ENCODE measurements at regions not wholly inside any gene's neighbourhood (a gene's known extent, or its start where the extent isn't known, plus 50 kb on each side); places are given as distances from the start of the nearest gene placed in this dataset.

GRCh38 chr2:12821656-12822055 lies 104.9 kb downstream of the TRIB2 start:
- peaks cover 0 to 2% (median 0%) of the 10 kb centered on the region in 3 donors for H3K4me1 ChIP-seq (ENCODE audit: control insufficient read depth in 3 of 3, insufficient read depth in 2 of 3, low read depth in 1 of 3, low read length in 2 of 3)
- 75 to 86% (median 80%) methylated on average over 1 of the region's 1 CpG for WGBS, 3 donors
- H3K27me3 ChIP-seq (ENCODE audit: control insufficient read depth in 3 of 3, insufficient read depth in 3 of 3, low read length in 3 of 3): no peaks in the 10 kb centered on the region
- H3K27ac ChIP-seq (ENCODE audit: low read depth in 1 of 3, low read length in 2 of 3): no peak overlapping the region
- H3K9me3 ChIP-seq (ENCODE audit: control insufficient read depth in 2 of 2, insufficient read depth in 1 of 2, low read depth in 1 of 2, low read length in 1 of 2): no peaks in the 10 kb centered on the region
- no peak overlapping the region for H3K4me3 ChIP-seq (ENCODE audit: low read depth in 1 of 3, low read length in 3 of 3)
- H3K36me3 ChIP-seq (ENCODE audit: control insufficient read depth in 3 of 3, insufficient read depth in 2 of 3, low read depth in 1 of 3, low read length in 3 of 3): no peaks in the 10 kb centered on the region
- FAIRE-seq (no peak), DNase-seq (no peak)

GRCh38 chr2:12824351-12824777 lies 107.6 kb downstream of the TRIB2 start:
- Histone ChIP-seq H3K4me3 (ENCODE audit: low read depth in 1 of 3, low read length in 3 of 3) (no peak overlapping the region), H3K27me3 (ENCODE audit: control insufficient read depth in 3 of 3, insufficient read depth in 3 of 3, low read length in 3 of 3) (no peaks in the 10 kb centered on the region), H3K9me3 (ENCODE audit: control insufficient read depth in 2 of 2, insufficient read depth in 1 of 2, low read depth in 1 of 2, low read length in 1 of 2) (no peaks in the 10 kb centered on the region), H3K4me1 (ENCODE audit: control insufficient read depth in 3 of 3, insufficient read depth in 2 of 3, low read depth in 1 of 3, low read length in 2 of 3) (peaks cover 0 to 2% (median 0%) of the 10 kb centered on the region in 3 donors), H3K36me3 (ENCODE audit: control insufficient read depth in 3 of 3, insufficient read depth in 2 of 3, low read depth in 1 of 3, low read length in 3 of 3) (no peaks in the 10 kb centered on the region), H3K27ac (ENCODE audit: low read depth in 1 of 3, low read length in 2 of 3) (peak overlapping the region in 1 of 3 donors; percentile 33)
- WGBS, 3 donors: 59 to 76% (median 69%) methylated on average over 3 of the region's 3 CpGs
- FAIRE-seq (no peak), DNase-seq (peak in 1 of 2 donors; percentile 9)

GRCh38 chr2:12824778-12825379 lies 108.1 kb downstream of the TRIB2 start:
- H3K4me1 ChIP-seq (ENCODE audit: control insufficient read depth in 3 of 3, insufficient read depth in 2 of 3, low read depth in 1 of 3, low read length in 2 of 3): peaks cover 0 to 2% (median 0%) of the 10 kb centered on the region in 3 donors
- no peak overlapping the region for H3K4me3 ChIP-seq (ENCODE audit: low read depth in 1 of 3, low read length in 3 of 3)
- DNase-seq (peak in 1 of 2 donors; percentile 4), FAIRE-seq (no peak)
- peak overlapping the region in 1 of 3 donors; percentile 33 for H3K27ac ChIP-seq (ENCODE audit: low read depth in 1 of 3, low read length in 2 of 3)
- no peaks in the 10 kb centered on the region for H3K27me3 ChIP-seq (ENCODE audit: control insufficient read depth in 3 of 3, insufficient read depth in 3 of 3, low read length in 3 of 3)
- 60 to 79% (median 76%) methylated on average over 9 of the region's 9 CpGs for WGBS, 3 donors
- no peaks in the 10 kb centered on the region for H3K9me3 ChIP-seq (ENCODE audit: control insufficient read depth in 2 of 2, insufficient read depth in 1 of 2, low read depth in 1 of 2, low read length in 1 of 2)
- H3K36me3 ChIP-seq (ENCODE audit: control insufficient read depth in 3 of 3, insufficient read depth in 2 of 3, low read depth in 1 of 3, low read length in 3 of 3): no peaks in the 10 kb centered on the region

- Histone ChIP-seq H3K27me3 (ENCODE audit: control insufficient read depth in 3 of 3, insufficient read depth in 3 of 3, low read length in 3 of 3) (no peaks in the 10 kb centered on the region), H3K36me3 (ENCODE audit: control insufficient read depth in 3 of 3, insufficient read depth in 2 of 3, low read depth in 1 of 3, low read length in 3 of 3) (no peaks in the 10 kb centered on the region), H3K9me3 (ENCODE audit: control insufficient read depth in 2 of 2, insufficient read depth in 1 of 2, low read depth in 1 of 2, low read length in 1 of 2) (no peaks in the 10 kb centered on the region), H3K27ac (ENCODE audit: low read depth in 1 of 3, low read length in 2 of 3) (no peak overlapping the region), H3K4me1 (ENCODE audit: control insufficient read depth in 3 of 3, insufficient read depth in 2 of 3, low read depth in 1 of 3, low read length in 2 of 3) (peaks cover 0 to 2% (median 0%) of the 10 kb centered on the region in 3 donors), H3K4me3 (ENCODE audit: low read depth in 1 of 3, low read length in 3 of 3) (no peak overlapping the region)
- no peak for FAIRE-seq
- DNase-seq: no peak
- 88 to 90% (median 88%) methylated on average over 3 of the region's 3 CpGs for WGBS, 3 donors
These were observed 110.0 kb downstream of the TRIB2 start for GRCh38 chr2:12826781-12827180.

GRCh38 chr2:12827721-12828120 lies 111.0 kb downstream of the TRIB2 start:
- Histone ChIP-seq H3K27ac (ENCODE audit: low read depth in 1 of 3, low read length in 2 of 3) (no peak overlapping the region), H3K4me1 (ENCODE audit: control insufficient read depth in 3 of 3, insufficient read depth in 2 of 3, low read depth in 1 of 3, low read length in 2 of 3) (peaks cover 0 to 2% (median 0%) of the 10 kb centered on the region in 3 donors), H3K4me3 (ENCODE audit: low read depth in 1 of 3, low read length in 3 of 3) (no peak overlapping the region), H3K27me3 (ENCODE audit: control insufficient read depth in 3 of 3, insufficient read depth in 3 of 3, low read length in 3 of 3) (no peaks in the 10 kb centered on the region), H3K36me3 (ENCODE audit: control insufficient read depth in 3 of 3, insufficient read depth in 2 of 3, low read depth in 1 of 3, low read length in 3 of 3) (no peaks in the 10 kb centered on the region), H3K9me3 (ENCODE audit: control insufficient read depth in 2 of 2, insufficient read depth in 1 of 2, low read depth in 1 of 2, low read length in 1 of 2) (no peaks in the 10 kb centered on the region)
- 88 to 94% (median 89%) methylated on average over 7 of the region's 7 CpGs for WGBS, 3 donors
- DNase-seq (no peak), FAIRE-seq (no peak)

- Histone ChIP-seq H3K27me3 (ENCODE audit: control insufficient read depth in 3 of 3, insufficient read depth in 3 of 3, low read length in 3 of 3) (no peaks in the 10 kb centered on the region), H3K4me1 (ENCODE audit: control insufficient read depth in 3 of 3, insufficient read depth in 2 of 3, low read depth in 1 of 3, low read length in 2 of 3) (peaks cover 0 to 2% (median 0%) of the 10 kb centered on the region in 3 donors), H3K27ac (ENCODE audit: low read depth in 1 of 3, low read length in 2 of 3) (no peak overlapping the region), H3K4me3 (ENCODE audit: low read depth in 1 of 3, low read length in 3 of 3) (no peak overlapping the region), H3K9me3 (ENCODE audit: control insufficient read depth in 2 of 2, insufficient read depth in 1 of 2, low read depth in 1 of 2, low read length in 1 of 2) (no peaks in the 10 kb centered on the region), H3K36me3 (ENCODE audit: control insufficient read depth in 3 of 3, insufficient read depth in 2 of 3, low read depth in 1 of 3, low read length in 3 of 3) (no peaks in the 10 kb centered on the region)
- DNase-seq: no peak
- 81 to 88% (median 87%) methylated on average over 8 of the region's 8 CpGs for WGBS, 3 donors
- FAIRE-seq: no peak
These were observed 112.2 kb downstream of the TRIB2 start for GRCh38 chr2:12828980-12829379.

- Histone ChIP-seq H3K9me3 (ENCODE audit: control insufficient read depth in 2 of 2, insufficient read depth in 1 of 2, low read depth in 1 of 2, low read length in 1 of 2) (no peaks in the 10 kb centered on the region), H3K27ac (ENCODE audit: low read depth in 1 of 3, low read length in 2 of 3) (no peak overlapping the region), H3K27me3 (ENCODE audit: control insufficient read depth in 3 of 3, insufficient read depth in 3 of 3, low read length in 3 of 3) (no peaks in the 10 kb centered on the region), H3K36me3 (ENCODE audit: control insufficient read depth in 3 of 3, insufficient read depth in 2 of 3, low read depth in 1 of 3, low read length in 3 of 3) (no peaks in the 10 kb centered on the region), H3K4me3 (ENCODE audit: low read depth in 1 of 3, low read length in 3 of 3) (no peak overlapping the region), H3K4me1 (ENCODE audit: control insufficient read depth in 3 of 3, insufficient read depth in 2 of 3, low read depth in 1 of 3, low read length in 2 of 3) (no peaks in the 10 kb centered on the region)
- FAIRE-seq (no peak), DNase-seq (no peak)
- 85 to 96% (median 90%) methylated on average over 1 of the region's 1 CpG for WGBS, 3 donors
These were observed 114.3 kb downstream of the TRIB2 start for GRCh38 chr2:12831016-12831415.

- Histone ChIP-seq H3K4me3 (ENCODE audit: low read depth in 1 of 3, low read length in 3 of 3) (no peak overlapping the region), H3K9me3 (ENCODE audit: control insufficient read depth in 2 of 2, insufficient read depth in 1 of 2, low read depth in 1 of 2, low read length in 1 of 2) (no peaks in the 10 kb centered on the region), H3K27me3 (ENCODE audit: control insufficient read depth in 3 of 3, insufficient read depth in 3 of 3, low read length in 3 of 3) (no peaks in the 10 kb centered on the region), H3K36me3 (ENCODE audit: control insufficient read depth in 3 of 3, insufficient read depth in 2 of 3, low read depth in 1 of 3, low read length in 3 of 3) (no peaks in the 10 kb centered on the region), H3K27ac (ENCODE audit: low read depth in 1 of 3, low read length in 2 of 3) (no peak overlapping the region), H3K4me1 (ENCODE audit: control insufficient read depth in 3 of 3, insufficient read depth in 2 of 3, low read depth in 1 of 3, low read length in 2 of 3) (no peaks in the 10 kb centered on the region)
- FAIRE-seq: no peak
- WGBS, 3 donors: 77 to 81% (median 78%) methylated on average over 3 of the region's 3 CpGs
- no peak for DNase-seq
These were observed 117.5 kb downstream of the TRIB2 start for GRCh38 chr2:12834239-12834638.

GRCh38 chr2:12835733-12836132 lies 119.0 kb downstream of the TRIB2 start:
- no peaks in the 10 kb centered on the region for H3K27me3 ChIP-seq (ENCODE audit: control insufficient read depth in 3 of 3, insufficient read depth in 3 of 3, low read length in 3 of 3)
- no peaks in the 10 kb centered on the region for H3K9me3 ChIP-seq (ENCODE audit: control insufficient read depth in 2 of 2, insufficient read depth in 1 of 2, low read depth in 1 of 2, low read length in 1 of 2)
- H3K27ac ChIP-seq (ENCODE audit: low read depth in 1 of 3, low read length in 2 of 3): no peak overlapping the region
- WGBS, 3 donors: 74 to 84% (median 79%) methylated on average over 4 of the region's 4 CpGs
- no peak for DNase-seq
- no peaks in the 10 kb centered on the region for H3K36me3 ChIP-seq (ENCODE audit: control insufficient read depth in 3 of 3, insufficient read depth in 2 of 3, low read depth in 1 of 3, low read length in 3 of 3)
- no peak for FAIRE-seq
- no peaks in the 10 kb centered on the region for H3K4me1 ChIP-seq (ENCODE audit: control insufficient read depth in 3 of 3, insufficient read depth in 2 of 3, low read depth in 1 of 3, low read length in 2 of 3)
- H3K4me3 ChIP-seq (ENCODE audit: low read depth in 1 of 3, low read length in 3 of 3): no peak overlapping the region
